Sigmoid colon (tissue), 4 donors: ENCODE measurements at regions not wholly inside any gene's neighbourhood (a gene's known extent, or its start where the extent isn't known, plus 50 kb on each side); places are given as distances from the start of the nearest gene placed in this dataset.

Source experiments
- EP300 ChIP-seq, 4 donors: sonication (generic); formaldehyde crosslinking; IDR thresholded peaks; one replicate each; pipeline ENCODE4 v1.6.1; 2017; ENCODE audit warnings: antibody characterized with exemption in 4 of 4
- POLR2A ChIP-seq, 2 donors: fragments of 450-650 bp; IDR thresholded peaks; one replicate each; pipeline ENCODE4 v1.6.1; 2016; ENCODE audit warnings: antibody characterized with exemption in 2 of 2, mild to moderate bottlenecking in 2 of 2, moderate library complexity in 2 of 2
- POLR2AphosphoS5 ChIP-seq, 4 donors: sonication (generic); formaldehyde crosslinking; IDR thresholded peaks; one replicate each; pipeline ENCODE4 v1.6.1; 2017; ENCODE audit warnings: antibody characterized with exemption in 4 of 4
- TF ChIP-seq, protein P1 (sequence below), 4 experiments: fragments of 450-650 bp in 3 of 4; fragments of 200-600 bp in 1 of 4; IDR thresholded peaks; one replicate each; pipeline ENCODE4 v1.5.1; 2016 to 2019; ENCODE audit warnings: antibody characterized with exemption in 4 of 4, mild to moderate bottlenecking in 3 of 4, moderate library complexity in 2 of 4

- no peak for TF ChIP-seq EP300 (IDR thresholded peaks at IDR 0.05)
- TF ChIP-seq, protein P1, sequence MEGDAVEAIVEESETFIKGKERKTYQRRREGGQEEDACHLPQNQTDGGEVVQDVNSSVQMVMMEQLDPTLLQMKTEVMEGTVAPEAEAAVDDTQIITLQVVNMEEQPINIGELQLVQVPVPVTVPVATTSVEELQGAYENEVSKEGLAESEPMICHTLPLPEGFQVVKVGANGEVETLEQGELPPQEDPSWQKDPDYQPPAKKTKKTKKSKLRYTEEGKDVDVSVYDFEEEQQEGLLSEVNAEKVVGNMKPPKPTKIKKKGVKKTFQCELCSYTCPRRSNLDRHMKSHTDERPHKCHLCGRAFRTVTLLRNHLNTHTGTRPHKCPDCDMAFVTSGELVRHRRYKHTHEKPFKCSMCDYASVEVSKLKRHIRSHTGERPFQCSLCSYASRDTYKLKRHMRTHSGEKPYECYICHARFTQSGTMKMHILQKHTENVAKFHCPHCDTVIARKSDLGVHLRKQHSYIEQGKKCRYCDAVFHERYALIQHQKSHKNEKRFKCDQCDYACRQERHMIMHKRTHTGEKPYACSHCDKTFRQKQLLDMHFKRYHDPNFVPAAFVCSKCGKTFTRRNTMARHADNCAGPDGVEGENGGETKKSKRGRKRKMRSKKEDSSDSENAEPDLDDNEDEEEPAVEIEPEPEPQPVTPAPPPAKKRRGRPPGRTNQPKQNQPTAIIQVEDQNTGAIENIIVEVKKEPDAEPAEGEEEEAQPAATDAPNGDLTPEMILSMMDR (IDR thresholded peaks at IDR 0.05): no peak
- no peak for TF ChIP-seq POLR2A (IDR thresholded peaks at IDR 0.05)
- TF ChIP-seq POLR2AphosphoS5 (IDR thresholded peaks at IDR 0.05): no peak
Observed at GRCh38 chr5:136724161-136724560, 358.8 kb upstream of the TRPC7 start.
